ENCODE measurements at regions not wholly inside any gene's neighbourhood (a gene's known extent, or its start where the extent isn't known, plus 50 kb on each side); places are given as distances from the start of the nearest gene placed in this dataset.

GRCh38 chr4:124199755-124200154 is 512.8 kb downstream of the ANKRD50 start:
- no peak for DNase-seq

GRCh38 chr4:124201636-124202035 is 510.9 kb downstream of the ANKRD50 start:
- DNase-seq, result no peak

GRCh38 chr4:124202099-124202498 is 510.4 kb downstream of the ANKRD50 start:
- no peak for DNase-seq

- DNase-seq, result no peak
Observed at GRCh38 chr4:124203613-124204238, 508.8 kb downstream of the ANKRD50 start.

GRCh38 chr4:124206779-124207605 is 505.5 kb downstream of the ANKRD50 start:
- DNase-seq, result no peak

DNA sequence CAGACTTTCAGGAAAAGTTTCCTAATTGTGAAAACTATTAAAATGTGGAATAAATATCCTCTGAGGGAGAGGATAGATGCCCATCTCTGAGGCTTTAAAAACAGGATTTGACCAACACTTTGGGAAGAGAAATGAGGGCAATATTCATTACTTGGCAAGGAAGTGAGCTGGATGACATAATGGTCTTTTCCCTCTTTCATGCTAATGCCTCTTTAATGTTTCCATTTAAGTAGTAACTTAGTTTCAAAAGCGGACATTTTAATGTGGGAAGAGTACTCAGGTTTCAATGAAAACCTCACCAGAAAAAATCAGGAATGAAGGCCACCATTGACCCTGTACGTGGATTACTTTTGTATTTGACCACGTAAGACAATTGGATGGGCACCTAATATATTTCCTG is 503.3 kb downstream of the ANKRD50 start:
- DNase-seq, result no peak

- no peak for DNase-seq
Observed at GRCh38 chr4:124209626-124210025, 502.9 kb downstream of the ANKRD50 start.

- DNase-seq, result no peak
Observed at GRCh38 chr4:124210746-124211145, 501.8 kb downstream of the ANKRD50 start.

- no peak for DNase-seq
Observed at GRCh38 chr4:124212815-124213630, 499.5 kb downstream of the ANKRD50 start.

DNA sequence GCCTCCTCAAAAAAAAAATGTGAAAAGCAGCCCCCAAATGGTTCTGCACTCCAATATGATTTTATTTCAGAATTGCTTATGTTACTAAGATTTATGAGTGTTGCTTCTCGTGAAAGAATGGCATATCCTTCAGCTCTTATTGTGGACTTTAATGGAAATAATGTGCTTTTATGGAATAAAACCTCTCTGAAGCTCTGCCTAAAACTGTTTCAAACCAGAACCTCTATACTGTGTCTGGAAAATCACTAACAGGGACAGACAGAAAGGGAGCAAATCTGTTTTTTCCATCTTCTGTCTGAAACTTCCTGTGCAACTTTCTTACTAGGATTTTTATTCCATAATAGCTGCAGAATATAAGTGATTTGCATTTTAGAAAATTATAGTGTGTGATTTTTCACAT is 493.1 kb downstream of the ANKRD50 start:
- DNase-seq, result no peak

GRCh38 chr4:124224256-124224655 is 488.3 kb downstream of the ANKRD50 start:
- no peak for DNase-seq

DNA sequence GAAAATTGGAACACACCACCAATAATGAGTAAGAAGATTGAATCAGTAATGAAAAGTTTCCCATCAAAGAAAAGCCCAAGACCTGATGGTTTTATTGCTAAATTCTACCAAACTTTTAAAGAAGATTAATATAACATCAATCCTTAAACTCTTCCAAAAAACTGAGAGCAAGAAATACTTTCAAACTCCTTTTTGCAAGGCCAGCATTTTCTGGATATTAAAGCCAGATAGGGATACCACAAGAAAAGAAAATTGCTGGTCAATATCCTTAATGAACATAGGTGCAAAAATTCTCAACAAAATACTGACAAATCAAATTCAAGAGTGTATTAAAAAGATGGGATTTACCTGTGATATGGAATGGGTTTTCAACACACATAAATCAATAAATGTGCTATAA is 484.6 kb downstream of the ANKRD50 start:
- DNase-seq, result no peak

GRCh38 chr4:124230268-124230667 is 482.3 kb downstream of the ANKRD50 start:
- DNase-seq, result no peak

- DNase-seq, result no peak
Observed at GRCh38 chr4:124234771-124235170, 477.8 kb downstream of the ANKRD50 start.

DNA sequence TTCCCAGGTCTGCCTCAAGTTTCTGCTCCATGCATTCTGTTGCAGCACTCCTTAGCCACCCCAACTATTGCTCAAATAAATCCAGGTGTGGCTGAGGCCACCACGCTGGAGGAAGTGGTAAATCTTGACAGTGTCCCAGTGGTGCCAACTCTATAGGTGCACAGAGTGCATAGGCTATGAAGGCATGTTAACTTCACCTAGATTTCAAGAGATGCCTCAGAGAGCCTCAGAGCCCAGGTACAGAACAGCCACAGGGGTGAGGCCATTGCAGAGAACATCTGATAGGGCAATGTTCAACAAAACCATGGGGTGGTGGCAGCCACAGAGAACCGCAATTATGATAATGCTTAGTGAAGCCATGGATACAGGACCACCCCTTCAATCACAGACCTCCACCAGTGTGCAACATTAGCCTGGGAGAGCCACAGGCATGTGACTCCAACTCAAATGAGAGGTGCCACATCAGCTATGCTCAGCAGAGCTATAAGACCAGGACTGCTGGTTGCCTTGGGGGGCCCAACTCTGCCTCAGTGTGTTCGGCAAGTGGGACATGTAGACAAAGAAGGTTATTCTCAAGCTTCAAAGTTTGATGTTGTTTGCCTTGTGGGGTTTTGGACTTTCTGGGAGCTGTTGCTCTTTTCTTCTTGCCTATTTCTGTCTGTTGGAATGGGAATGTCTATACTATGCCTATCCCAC is 468.7 kb downstream of the ANKRD50 start:
- DNase-seq, result no peak

GRCh38 chr4:124253080-124253479 is 459.5 kb downstream of the ANKRD50 start:
- no peak for DNase-seq

GRCh38 chr4:124262211-124263179 is 450.0 kb downstream of the ANKRD50 start:
- no peak for DNase-seq

GRCh38 chr4:124265701-124266100 is 446.8 kb downstream of the ANKRD50 start:
- DNase-seq, result no peak

- no peak for DNase-seq
Observed at GRCh38 chr4:124266721-124267120, 445.8 kb downstream of the ANKRD50 start.

DNA sequence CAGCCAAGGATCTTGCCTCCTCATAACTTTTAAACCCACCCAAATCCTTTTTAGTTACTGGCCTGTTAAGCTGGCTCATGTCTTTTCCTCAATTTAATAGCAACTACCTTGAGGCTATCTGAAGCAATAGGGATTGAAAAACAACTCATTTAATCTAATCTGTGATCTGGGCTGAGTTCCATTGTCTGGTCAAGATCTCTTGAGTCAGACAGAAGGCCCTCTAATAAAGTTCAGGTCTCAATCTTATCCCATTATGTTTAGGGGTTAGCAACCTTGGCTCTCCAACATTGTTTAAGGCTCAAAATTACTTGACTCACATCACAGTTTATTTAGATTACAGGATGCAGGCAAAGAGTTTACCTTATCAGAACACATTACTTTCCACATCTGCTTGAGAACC is 436.1 kb downstream of the ANKRD50 start:
- DNase-seq, result no peak

DNA sequence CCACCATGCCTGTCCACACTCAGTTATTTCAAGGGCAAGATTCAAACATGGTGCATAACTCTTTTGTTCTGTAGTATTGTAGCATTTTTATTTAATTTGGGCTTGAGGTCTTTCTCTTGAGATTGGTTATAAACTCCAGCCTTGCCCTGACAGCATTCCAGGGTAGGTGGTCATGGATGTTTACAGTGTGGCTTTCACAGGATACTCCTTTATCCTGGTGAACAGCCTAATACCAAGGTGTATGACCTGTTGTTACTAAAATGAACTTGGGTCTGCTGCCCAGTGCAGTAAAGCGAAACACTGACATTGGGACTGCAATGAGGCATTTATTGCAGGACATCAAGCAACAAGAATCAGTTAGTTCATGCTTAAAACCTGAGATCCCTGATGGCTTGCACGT is 434.8 kb downstream of the ANKRD50 start:
- DNase-seq, result no peak

DNA sequence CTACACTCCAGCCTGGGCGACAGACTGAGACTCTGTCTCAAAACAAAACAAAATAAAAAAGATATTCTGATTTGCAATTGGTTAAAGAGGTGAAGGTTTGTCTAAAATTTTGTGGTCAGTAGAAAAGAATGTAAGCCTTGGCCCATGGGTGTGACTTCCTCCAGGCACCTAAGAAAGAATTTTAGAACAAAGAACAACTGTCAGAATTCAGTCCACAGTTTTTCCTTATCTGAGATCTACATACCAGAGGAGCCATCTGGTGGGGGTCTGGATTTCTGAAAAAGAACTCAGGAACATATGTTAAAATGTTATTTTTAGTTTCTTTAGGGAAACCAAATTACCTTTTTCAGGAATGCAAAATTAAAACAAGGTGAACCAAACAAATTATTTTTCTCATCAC is 434.1 kb downstream of the ANKRD50 start:
- DNase-seq, result no peak
